ENCODE measurements at regions not wholly inside any gene's neighbourhood (a gene's known extent, or its start where the extent isn't known, plus 50 kb on each side); places are given as distances from the start of the nearest gene placed in this dataset.

DNA sequence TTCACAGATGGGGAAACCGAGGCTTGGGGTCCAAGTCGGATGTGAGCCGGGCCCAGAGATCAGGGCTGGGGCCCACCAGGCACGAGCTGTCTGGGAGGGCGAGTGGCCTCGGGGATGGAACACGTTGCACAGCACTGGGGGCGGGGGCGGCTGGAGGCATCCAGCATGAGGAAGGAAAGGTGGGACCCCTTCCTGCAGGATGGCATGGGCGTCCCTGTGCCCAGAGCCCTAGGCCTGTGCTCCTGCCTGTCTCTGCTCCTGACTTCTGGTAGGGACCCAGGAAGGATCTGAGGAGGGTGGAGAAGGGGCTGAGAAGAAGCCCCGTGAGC, 183.4 kb downstream of the KIF26A start:
- TF ChIP-seq RXRA (IDR thresholded peaks at IDR 0.05; ENCODE audit: borderline replicate concordance, low read depth) (no peak), TEAD4 (IDR thresholded peaks at IDR 0.05; ENCODE audit: borderline replicate concordance, insufficient read depth) (no peak), EP300 (IDR thresholded peaks at IDR 0.05; ENCODE audit: borderline replicate concordance in 1 of 2, low read depth in 1 of 2, low read length in 1 of 2) (no peak), GABPA (IDR thresholded peaks at IDR 0.05; ENCODE audit: low read depth) (no peak)
- TF ChIP-seq, protein P1, sequence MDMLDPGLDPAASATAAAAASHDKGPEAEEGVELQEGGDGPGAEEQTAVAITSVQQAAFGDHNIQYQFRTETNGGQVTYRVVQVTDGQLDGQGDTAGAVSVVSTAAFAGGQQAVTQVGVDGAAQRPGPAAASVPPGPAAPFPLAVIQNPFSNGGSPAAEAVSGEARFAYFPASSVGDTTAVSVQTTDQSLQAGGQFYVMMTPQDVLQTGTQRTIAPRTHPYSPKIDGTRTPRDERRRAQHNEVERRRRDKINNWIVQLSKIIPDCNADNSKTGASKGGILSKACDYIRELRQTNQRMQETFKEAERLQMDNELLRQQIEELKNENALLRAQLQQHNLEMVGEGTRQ (IDR thresholded peaks at IDR 0.05; ENCODE audit: borderline replicate concordance, low read depth, low read length), result no peak
- TF ChIP-seq, protein P2, sequence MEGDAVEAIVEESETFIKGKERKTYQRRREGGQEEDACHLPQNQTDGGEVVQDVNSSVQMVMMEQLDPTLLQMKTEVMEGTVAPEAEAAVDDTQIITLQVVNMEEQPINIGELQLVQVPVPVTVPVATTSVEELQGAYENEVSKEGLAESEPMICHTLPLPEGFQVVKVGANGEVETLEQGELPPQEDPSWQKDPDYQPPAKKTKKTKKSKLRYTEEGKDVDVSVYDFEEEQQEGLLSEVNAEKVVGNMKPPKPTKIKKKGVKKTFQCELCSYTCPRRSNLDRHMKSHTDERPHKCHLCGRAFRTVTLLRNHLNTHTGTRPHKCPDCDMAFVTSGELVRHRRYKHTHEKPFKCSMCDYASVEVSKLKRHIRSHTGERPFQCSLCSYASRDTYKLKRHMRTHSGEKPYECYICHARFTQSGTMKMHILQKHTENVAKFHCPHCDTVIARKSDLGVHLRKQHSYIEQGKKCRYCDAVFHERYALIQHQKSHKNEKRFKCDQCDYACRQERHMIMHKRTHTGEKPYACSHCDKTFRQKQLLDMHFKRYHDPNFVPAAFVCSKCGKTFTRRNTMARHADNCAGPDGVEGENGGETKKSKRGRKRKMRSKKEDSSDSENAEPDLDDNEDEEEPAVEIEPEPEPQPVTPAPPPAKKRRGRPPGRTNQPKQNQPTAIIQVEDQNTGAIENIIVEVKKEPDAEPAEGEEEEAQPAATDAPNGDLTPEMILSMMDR (IDR thresholded peaks at IDR 0.05), result no peak

Measured in SK-N-SH (cell line).